ENCODE measurements at regions not wholly inside any gene's neighbourhood (a gene's known extent, or its start where the extent isn't known, plus 50 kb on each side); places are given as distances from the start of the nearest gene placed in this dataset.

DNA sequence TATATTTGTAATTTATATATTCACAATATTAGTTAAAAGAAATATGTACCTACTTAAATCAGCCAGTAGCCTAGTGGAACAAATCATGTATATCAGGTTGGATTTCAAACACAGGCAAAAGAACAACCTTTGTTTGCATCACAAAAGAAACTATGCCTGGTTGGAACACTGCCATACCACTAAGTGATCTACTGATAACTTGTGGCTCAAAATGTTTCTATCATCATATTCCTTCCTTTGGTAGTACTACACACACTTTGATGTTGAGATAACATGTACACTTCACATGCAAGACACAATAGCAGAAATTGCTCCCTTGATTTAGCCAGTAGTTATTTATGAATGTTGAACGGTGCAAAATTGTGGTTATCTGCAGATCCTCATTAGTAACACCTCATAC, 146.0 kb upstream of the GPC6 start:
- TF ChIP-seq YY1 (IDR thresholded peaks at IDR 0.05; ENCODE audit: low read depth, low read length) (no peak), KDM1A (IDR thresholded peaks at IDR 0.05; ENCODE audit: borderline replicate concordance, low read length) (no peak), POLR2A (IDR thresholded peaks at IDR 0.05; ENCODE audit: control extremely low read depth in 1 of 2, low read depth in 2 of 2, low read length in 2 of 2) (no peak), SIX5 (IDR thresholded peaks at IDR 0.05; ENCODE audit: low read depth, low read length) (no peak), CHD2 (IDR thresholded peaks at IDR 0.05; ENCODE audit: low read length) (no peak), POLR2AphosphoS5 (IDR thresholded peaks at IDR 0.05; ENCODE audit: low read depth, low read length) (no peak), CBX5 (IDR thresholded peaks at IDR 0.05; ENCODE audit: low read depth, low read length) (no peak), SRF (IDR thresholded peaks at IDR 0.05; ENCODE audit: low read depth, low read length) (no peak)
- TF ChIP-seq, protein P1, sequence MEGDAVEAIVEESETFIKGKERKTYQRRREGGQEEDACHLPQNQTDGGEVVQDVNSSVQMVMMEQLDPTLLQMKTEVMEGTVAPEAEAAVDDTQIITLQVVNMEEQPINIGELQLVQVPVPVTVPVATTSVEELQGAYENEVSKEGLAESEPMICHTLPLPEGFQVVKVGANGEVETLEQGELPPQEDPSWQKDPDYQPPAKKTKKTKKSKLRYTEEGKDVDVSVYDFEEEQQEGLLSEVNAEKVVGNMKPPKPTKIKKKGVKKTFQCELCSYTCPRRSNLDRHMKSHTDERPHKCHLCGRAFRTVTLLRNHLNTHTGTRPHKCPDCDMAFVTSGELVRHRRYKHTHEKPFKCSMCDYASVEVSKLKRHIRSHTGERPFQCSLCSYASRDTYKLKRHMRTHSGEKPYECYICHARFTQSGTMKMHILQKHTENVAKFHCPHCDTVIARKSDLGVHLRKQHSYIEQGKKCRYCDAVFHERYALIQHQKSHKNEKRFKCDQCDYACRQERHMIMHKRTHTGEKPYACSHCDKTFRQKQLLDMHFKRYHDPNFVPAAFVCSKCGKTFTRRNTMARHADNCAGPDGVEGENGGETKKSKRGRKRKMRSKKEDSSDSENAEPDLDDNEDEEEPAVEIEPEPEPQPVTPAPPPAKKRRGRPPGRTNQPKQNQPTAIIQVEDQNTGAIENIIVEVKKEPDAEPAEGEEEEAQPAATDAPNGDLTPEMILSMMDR (IDR thresholded peaks at IDR 0.05; ENCODE audit: control extremely low read depth in 1 of 3, insufficient read depth in 1 of 3, low read depth in 1 of 3, low read length in 3 of 3) = no peak
- TF ChIP-seq, protein P2, sequence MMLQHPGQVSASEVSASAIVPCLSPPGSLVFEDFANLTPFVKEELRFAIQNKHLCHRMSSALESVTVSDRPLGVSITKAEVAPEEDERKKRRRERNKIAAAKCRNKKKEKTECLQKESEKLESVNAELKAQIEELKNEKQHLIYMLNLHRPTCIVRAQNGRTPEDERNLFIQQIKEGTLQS (IDR thresholded peaks at IDR 0.05; ENCODE audit: insufficient read depth, low read depth, low read length) = no peak
